PC-3 (cell line): ENCODE measurements at regions not wholly inside any gene's neighbourhood (a gene's known extent, or its start where the extent isn't known, plus 50 kb on each side); places are given as distances from the start of the nearest gene placed in this dataset.
A peak's percentile ranks its signal among the peaks of the same experiment; 100 is the strongest.

Experiments
- ATAC-seq: fragments of 200-7000 bp; cut with Tn5 transposase; 2 replicates; pipeline ENCODE4 v1.9.1; 2020; ENCODE audit warnings: mild to moderate bottlenecking, moderate library complexity
- BruUV-seq: library from RNA; stranded (reverse); fragments of 400-500 nt; replicated peaks from 2 replicates; lab custom pipeline; 2021; lab: Mats Ljungman, UMichigan
- CTCF ChIA-PET: fragments of 300-600 bp; sonication (Branson Sonifier 250); formaldehyde crosslinking; loops from one replicate; lab custom pipeline; 2022; ENCODE audit warnings: antibody characterized with exemption; lab: Charles Lee
- POLR2A ChIA-PET: fragments of 300-600 bp; sonication (Branson Sonifier 250); formaldehyde crosslinking; loops from one replicate; lab custom pipeline; 2022; ENCODE audit warnings: antibody characterized with exemption; ENCODE audit not compliant: unreplicated experiment; lab: Charles Lee
- DNase-seq: peaks from one replicate; pipeline ENCODE4 v3.0.0-alpha.2; 2015
- H2AFZ ChIP-seq: fragments of 300-600 bp; sonication (generic); 2 replicates; pipeline ENCODE4 v1.6.0; 2016; ENCODE audit warnings: antibody characterized with exemption, low read length
- H3F3A ChIP-seq: fragments of 300-600 bp; sonication (generic); one replicate; pipeline ENCODE4 v1.6.0; 2017; ENCODE audit warnings: antibody characterized with exemption, low read length, control low read depth, mild to moderate bottlenecking; ENCODE audit not compliant: unreplicated experiment
- H3K27ac ChIP-seq: fragments of 300-600 bp; sonication (generic); 2 replicates; pipeline ENCODE4 v1.5.1; 2016; ENCODE audit warnings: mild to moderate bottlenecking, low read length
- H3K27me3 ChIP-seq: fragments of 300-600 bp; sonication (generic); 2 replicates; pipeline ENCODE4 v1.6.1; 2016; ENCODE audit warnings: low read length, mixed read lengths
- H3K36me3 ChIP-seq: fragments of 300-600 bp; sonication (generic); 2 replicates; pipeline ENCODE4 v1.6.1; 2016; ENCODE audit warnings: low read depth, mixed run types, low read length, mixed read lengths
- H3K4me1 ChIP-seq: fragments of 300-600 bp; sonication (generic); 2 replicates; pipeline ENCODE4 v1.5.1; 2016; ENCODE audit warnings: low read length; ENCODE audit not compliant: insufficient read depth
- H3K4me2 ChIP-seq: fragments of 300-600 bp; sonication (generic); 2 replicates; pipeline ENCODE4 v1.6.0; 2016; ENCODE audit warnings: low read length
- H3K4me3 ChIP-seq: fragments of 300-600 bp; sonication (generic); 2 replicates; pipeline ENCODE4 v1.5.1; 2016; ENCODE audit warnings: mild to moderate bottlenecking, low read length, mixed read lengths
- H3K79me2 ChIP-seq: fragments of 300-600 bp; sonication (generic); 2 replicates; pipeline ENCODE4 v1.6.1; 2017; ENCODE audit warnings: low read length, mixed read lengths
- H3K9ac ChIP-seq: fragments of 300-600 bp; sonication (generic); 2 replicates; pipeline ENCODE4 v1.6.0; 2016; ENCODE audit warnings: mild to moderate bottlenecking, low read length
- H3K9me2 ChIP-seq: fragments of 300-600 bp; sonication (generic); replicated peaks from 2 replicates; pipeline ENCODE4 v1.6.1; 2016; ENCODE audit warnings: mixed run types, low read length, mixed read lengths
- H3K9me3 ChIP-seq: fragments of 300-600 bp; sonication (generic); 2 replicates; pipeline ENCODE4 v1.6.1; 2016; ENCODE audit warnings: low read length, mixed read lengths
- H4K20me1 ChIP-seq: fragments of 300-600 bp; sonication (generic); 2 replicates; pipeline ENCODE4 v1.6.1; 2016; ENCODE audit warnings: low read length, mixed read lengths
- CTCF ChIP-seq: fragments of 300-600 bp; sonication (generic); conservative IDR thresholded peaks from 2 replicates; pipeline ENCODE4 v1.5.1; 2017; ENCODE audit warnings: antibody characterized with exemption, low read depth, mild to moderate bottlenecking, low read length
- EZH2 ChIP-seq: fragments of 300-600 bp; sonication (generic); IDR thresholded peaks from one replicate; pipeline ENCODE4 v1.6.1; 2017; ENCODE audit warnings: antibody characterized with exemption, mild to moderate bottlenecking, low read length; ENCODE audit not compliant: unreplicated experiment
- EZH2phosphoT487 ChIP-seq: fragments of 300-600 bp; sonication (generic); IDR thresholded peaks from 2 replicates; pipeline ENCODE4 v1.6.1; 2018; ENCODE audit warnings: mild to moderate bottlenecking, antibody characterized with exemption, low read length, borderline replicate concordance
- intact Hi-C: fragments of 100-400 bp; cut with micrococcal nuclease; formaldehyde crosslinking; loops from 2 replicates; pipeline ENCODE4 v1.9.0; 2023

GRCh38 chr6:85396159-85396808 lies 53.6 kb upstream of the NT5E start:
- Histone ChIP-seq H3K27ac (no peak overlapping the region), H3K9me3 (no peaks in the 10 kb centered on the region), H3K79me2 (no peaks in the 10 kb centered on the region), H2AFZ (no peak overlapping the region), H3K9ac (no peak overlapping the region), H3K36me3 (no peaks in the 10 kb centered on the region), H3K9me2 (no peaks in the 10 kb centered on the region), H4K20me1 (no peaks in the 10 kb centered on the region), H3K4me2 (no peak overlapping the region), H3K4me1 (peaks cover 7% of the 10 kb centered on the region), H3K27me3 (no peaks in the 10 kb centered on the region), H3F3A (no peaks in the 10 kb centered on the region), H3K4me3 (no peak overlapping the region)
- no TSS peak for BruUV-seq
- CTCF ChIA-PET, result no interaction called here
- ATAC-seq (no peak; the same call in 1 of the 2 replicates), DNase-seq (peak; percentile 31)
- intact Hi-C loops, result no loop called here
- TF ChIP-seq CTCF (no peak), EZH2phosphoT487 (no peak), EZH2 (no peak)
- POLR2A ChIA-PET, result no interaction called here

- DNase-seq (no peak), ATAC-seq (no peak)
- Histone ChIP-seq H3F3A (no peaks in the 10 kb centered on the region), H3K4me2 (no peak overlapping the region), H3K4me3 (no peak overlapping the region), H3K27ac (no peak overlapping the region), H3K79me2 (no peaks in the 10 kb centered on the region), H3K4me1 (peaks cover 7% of the 10 kb centered on the region), H4K20me1 (no peaks in the 10 kb centered on the region), H3K9me2 (no peaks in the 10 kb centered on the region), H2AFZ (no peak overlapping the region), H3K36me3 (no peaks in the 10 kb centered on the region), H3K9me3 (no peaks in the 10 kb centered on the region), H3K9ac (no peak overlapping the region), H3K27me3 (no peaks in the 10 kb centered on the region)
- ChIA-PET CTCF (no interaction called here), POLR2A (no interaction called here)
- intact Hi-C loops, result no loop called here
- BruUV-seq, result no TSS peak
- TF ChIP-seq CTCF (no peak), EZH2phosphoT487 (no peak), EZH2 (no peak)
Measured at GRCh38 chr6:85395746-85396145, 54.1 kb upstream of the NT5E start.

GRCh38 chr6:85394853-85395538 lies 54.9 kb upstream of the NT5E start:
- CTCF ChIA-PET, result no interaction called here
- Histone ChIP-seq H3K27ac (no peak overlapping the region), H3K4me1 (peaks cover 7% of the 10 kb centered on the region), H3K9ac (no peak overlapping the region), H2AFZ (no peak overlapping the region), H3K27me3 (no peaks in the 10 kb centered on the region), H3K9me2 (no peaks in the 10 kb centered on the region), H3K4me3 (no peak overlapping the region), H3K36me3 (no peaks in the 10 kb centered on the region), H3K79me2 (no peaks in the 10 kb centered on the region), H3K4me2 (no peak overlapping the region), H3K9me3 (no peaks in the 10 kb centered on the region), H4K20me1 (no peaks in the 10 kb centered on the region), H3F3A (no peaks in the 10 kb centered on the region)
- POLR2A ChIA-PET, result no interaction called here
- no peak for DNase-seq
- no TSS peak for BruUV-seq
- TF ChIP-seq EZH2, result no peak
- no peak for TF ChIP-seq CTCF
- TF ChIP-seq EZH2phosphoT487, result no peak
- intact Hi-C loops, result no loop called here
- no peak for ATAC-seq
